ENCODE measurements at regions not wholly inside any gene's neighbourhood (a gene's known extent, or its start where the extent isn't known, plus 50 kb on each side); places are given as distances from the start of the nearest gene placed in this dataset.

- POLR2A ChIA-PET: no interaction called here
- Mint-ChIP-seq H3K36me3 (ENCODE audit: insufficient read depth, unreplicated experiment) (no peaks in the 10 kb centered on the region), H3K4me3 (ENCODE audit: unreplicated experiment) (no peak overlapping the region), H3K27me3 (ENCODE audit: insufficient read depth, unreplicated experiment) (peaks cover 20% of the 10 kb centered on the region), H3K4me1 (ENCODE audit: low read depth, unreplicated experiment) (no peaks in the 10 kb centered on the region), H3K9me3 (ENCODE audit: unreplicated experiment) (no peaks in the 10 kb centered on the region), H3K27ac (ENCODE audit: unreplicated experiment) (no peak overlapping the region)
- CTCF ChIA-PET: no interaction called here
- intact Hi-C loops (cut with micrococcal nuclease; ENCODE audit: unreplicated experiment): no loop called here
- TF ChIP-seq, protein P1, sequence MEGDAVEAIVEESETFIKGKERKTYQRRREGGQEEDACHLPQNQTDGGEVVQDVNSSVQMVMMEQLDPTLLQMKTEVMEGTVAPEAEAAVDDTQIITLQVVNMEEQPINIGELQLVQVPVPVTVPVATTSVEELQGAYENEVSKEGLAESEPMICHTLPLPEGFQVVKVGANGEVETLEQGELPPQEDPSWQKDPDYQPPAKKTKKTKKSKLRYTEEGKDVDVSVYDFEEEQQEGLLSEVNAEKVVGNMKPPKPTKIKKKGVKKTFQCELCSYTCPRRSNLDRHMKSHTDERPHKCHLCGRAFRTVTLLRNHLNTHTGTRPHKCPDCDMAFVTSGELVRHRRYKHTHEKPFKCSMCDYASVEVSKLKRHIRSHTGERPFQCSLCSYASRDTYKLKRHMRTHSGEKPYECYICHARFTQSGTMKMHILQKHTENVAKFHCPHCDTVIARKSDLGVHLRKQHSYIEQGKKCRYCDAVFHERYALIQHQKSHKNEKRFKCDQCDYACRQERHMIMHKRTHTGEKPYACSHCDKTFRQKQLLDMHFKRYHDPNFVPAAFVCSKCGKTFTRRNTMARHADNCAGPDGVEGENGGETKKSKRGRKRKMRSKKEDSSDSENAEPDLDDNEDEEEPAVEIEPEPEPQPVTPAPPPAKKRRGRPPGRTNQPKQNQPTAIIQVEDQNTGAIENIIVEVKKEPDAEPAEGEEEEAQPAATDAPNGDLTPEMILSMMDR (IDR thresholded peaks at IDR 0.05; ENCODE audit: insufficient read depth in 1 of 2, low read depth in 1 of 2, low read length in 1 of 2, severe bottlenecking in 1 of 2, unreplicated experiment in 1 of 2): no peak
- H3K4me3 ChIP-seq (ENCODE audit: low read depth, low read length): no peak overlapping the region
- no peaks in the 10 kb centered on the region for H3K4me1 ChIP-seq
- no peak for DNase-seq
- H3K27me3 ChIP-seq (replicated peaks; ENCODE audit: control insufficient read depth, insufficient read depth, low read length): no peaks in the 10 kb centered on the region
- H3K36me3 ChIP-seq (ENCODE audit: control insufficient read depth, insufficient read depth, low read length): no peaks in the 10 kb centered on the region
- BruUV-seq (replicated peaks): no TSS peak
- no peaks in the 10 kb centered on the region for H3K9me3 ChIP-seq
Observed at GRCh38 chr3:117084277-117084676, 374.7 kb downstream of the TUSC7 start.

GRCh38 chr3:117084739-117085270 lies 375.2 kb downstream of the TUSC7 start:
- no TSS peak for BruUV-seq (replicated peaks)
- no peak overlapping the region for H3K4me3 Mint-ChIP-seq (ENCODE audit: unreplicated experiment)
- no peaks in the 10 kb centered on the region for H3K9me3 Mint-ChIP-seq (ENCODE audit: unreplicated experiment)
- Histone ChIP-seq H3K36me3 (ENCODE audit: control insufficient read depth, insufficient read depth, low read length) (no peaks in the 10 kb centered on the region), H3K9me3 (no peaks in the 10 kb centered on the region), H3K4me1 (no peaks in the 10 kb centered on the region), H3K27me3 (replicated peaks; ENCODE audit: control insufficient read depth, insufficient read depth, low read length) (no peaks in the 10 kb centered on the region), H3K4me3 (ENCODE audit: low read depth, low read length) (no peak overlapping the region)
- ChIA-PET POLR2A (no interaction called here), CTCF (no interaction called here)
- H3K27me3 Mint-ChIP-seq (ENCODE audit: insufficient read depth, unreplicated experiment): peaks cover 18% of the 10 kb centered on the region
- intact Hi-C loops (cut with micrococcal nuclease; ENCODE audit: unreplicated experiment): no loop called here
- no peaks in the 10 kb centered on the region for H3K36me3 Mint-ChIP-seq (ENCODE audit: insufficient read depth, unreplicated experiment)
- DNase-seq: no peak
- no peak overlapping the region for H3K27ac Mint-ChIP-seq (ENCODE audit: unreplicated experiment)
- no peaks in the 10 kb centered on the region for H3K4me1 Mint-ChIP-seq (ENCODE audit: low read depth, unreplicated experiment)
- TF ChIP-seq, protein P1 (IDR thresholded peaks at IDR 0.05; ENCODE audit: insufficient read depth in 1 of 2, low read depth in 1 of 2, low read length in 1 of 2, severe bottlenecking in 1 of 2, unreplicated experiment in 1 of 2): no peak

DNA sequence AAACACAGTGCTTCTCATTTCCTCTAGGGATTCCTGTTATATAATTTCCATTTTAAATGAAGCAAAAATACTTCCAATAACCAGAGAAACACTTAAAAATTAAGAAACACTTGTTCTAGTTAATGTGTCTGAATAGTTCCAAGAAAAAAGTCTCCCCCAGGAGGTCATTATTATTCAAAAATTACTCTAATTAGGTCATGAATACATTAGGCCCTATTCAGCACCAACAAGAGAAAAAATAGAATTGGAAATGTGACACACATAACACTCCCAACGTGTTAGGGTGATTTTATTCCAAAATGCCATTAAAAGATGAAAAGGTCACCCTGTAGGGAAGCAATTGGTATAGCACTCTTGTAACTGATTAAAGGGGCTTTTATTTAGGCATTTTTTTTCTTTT lies 382.1 kb downstream of the TUSC7 start:
- CTCF ChIA-PET: no interaction called here
- intact Hi-C loops (cut with micrococcal nuclease; ENCODE audit: unreplicated experiment): no loop called here

More for the DNA sequence above, 382.1 kb downstream of the TUSC7 start:
- H3K27ac Mint-ChIP-seq (ENCODE audit: unreplicated experiment): no peak overlapping the region
- no peak overlapping the region for H3K4me3 Mint-ChIP-seq (ENCODE audit: unreplicated experiment)
- no TSS peak for BruUV-seq (replicated peaks)
- Histone ChIP-seq H3K36me3 (ENCODE audit: control insufficient read depth, insufficient read depth, low read length) (no peaks in the 10 kb centered on the region), H3K4me3 (ENCODE audit: low read depth, low read length) (no peak overlapping the region), H3K4me1 (no peaks in the 10 kb centered on the region), H3K27me3 (replicated peaks; ENCODE audit: control insufficient read depth, insufficient read depth, low read length) (no peaks in the 10 kb centered on the region), H3K9me3 (no peaks in the 10 kb centered on the region)
- no peaks in the 10 kb centered on the region for H3K36me3 Mint-ChIP-seq (ENCODE audit: insufficient read depth, unreplicated experiment)
- DNase-seq: no peak
- POLR2A ChIA-PET: no interaction called here
- peaks cover 5% of the 10 kb centered on the region for H3K27me3 Mint-ChIP-seq (ENCODE audit: insufficient read depth, unreplicated experiment)
- H3K9me3 Mint-ChIP-seq (ENCODE audit: unreplicated experiment): no peaks in the 10 kb centered on the region
- no peaks in the 10 kb centered on the region for H3K4me1 Mint-ChIP-seq (ENCODE audit: low read depth, unreplicated experiment)
- TF ChIP-seq, protein P1 (IDR thresholded peaks at IDR 0.05; ENCODE audit: insufficient read depth in 1 of 2, low read depth in 1 of 2, low read length in 1 of 2, severe bottlenecking in 1 of 2, unreplicated experiment in 1 of 2): no peak
